ENCODE measurements at regions not wholly inside any gene's neighbourhood (a gene's known extent, or its start where the extent isn't known, plus 50 kb on each side); places are given as distances from the start of the nearest gene placed in this dataset.

- TF ChIP-seq, protein P1, sequence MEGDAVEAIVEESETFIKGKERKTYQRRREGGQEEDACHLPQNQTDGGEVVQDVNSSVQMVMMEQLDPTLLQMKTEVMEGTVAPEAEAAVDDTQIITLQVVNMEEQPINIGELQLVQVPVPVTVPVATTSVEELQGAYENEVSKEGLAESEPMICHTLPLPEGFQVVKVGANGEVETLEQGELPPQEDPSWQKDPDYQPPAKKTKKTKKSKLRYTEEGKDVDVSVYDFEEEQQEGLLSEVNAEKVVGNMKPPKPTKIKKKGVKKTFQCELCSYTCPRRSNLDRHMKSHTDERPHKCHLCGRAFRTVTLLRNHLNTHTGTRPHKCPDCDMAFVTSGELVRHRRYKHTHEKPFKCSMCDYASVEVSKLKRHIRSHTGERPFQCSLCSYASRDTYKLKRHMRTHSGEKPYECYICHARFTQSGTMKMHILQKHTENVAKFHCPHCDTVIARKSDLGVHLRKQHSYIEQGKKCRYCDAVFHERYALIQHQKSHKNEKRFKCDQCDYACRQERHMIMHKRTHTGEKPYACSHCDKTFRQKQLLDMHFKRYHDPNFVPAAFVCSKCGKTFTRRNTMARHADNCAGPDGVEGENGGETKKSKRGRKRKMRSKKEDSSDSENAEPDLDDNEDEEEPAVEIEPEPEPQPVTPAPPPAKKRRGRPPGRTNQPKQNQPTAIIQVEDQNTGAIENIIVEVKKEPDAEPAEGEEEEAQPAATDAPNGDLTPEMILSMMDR (IDR thresholded peaks at IDR 0.05) = no peak
- no peak for TF ChIP-seq POLR2AphosphoS5 (IDR thresholded peaks at IDR 0.05; ENCODE audit: low read depth, low read length)
Measured at GRCh38 chr16:73764321-73764720, 532.3 kb upstream of the PSMD7 start.

Data from Panc1 (cell line).